ENCODE measurements at regions not wholly inside any gene's neighbourhood (a gene's known extent, or its start where the extent isn't known, plus 50 kb on each side); places are given as distances from the start of the nearest gene placed in this dataset.

DNA sequence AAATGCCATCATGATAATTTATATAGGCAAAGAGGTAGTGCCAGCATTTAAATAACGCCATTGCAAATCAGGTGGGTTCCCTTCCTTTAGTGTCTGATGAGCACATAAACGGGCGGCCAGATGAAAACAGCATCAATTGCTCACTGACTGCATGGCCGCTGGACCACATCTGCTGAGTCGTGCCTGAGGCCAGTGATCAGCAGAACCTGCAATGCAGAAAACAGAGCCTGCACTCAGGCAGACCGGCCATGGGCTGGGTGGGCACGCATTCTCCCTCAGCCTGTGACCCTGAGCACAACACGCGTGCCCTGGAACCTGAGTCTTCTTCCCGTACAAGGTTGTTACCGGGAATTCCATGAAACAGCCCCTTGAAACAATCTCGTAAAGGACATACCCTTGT, 144.0 kb upstream of the THBS2 start:
- TF ChIP-seq ZFX (IDR thresholded peaks at IDR 0.05; ENCODE audit: borderline replicate concordance) = no peak
- TF ChIP-seq, protein P1, sequence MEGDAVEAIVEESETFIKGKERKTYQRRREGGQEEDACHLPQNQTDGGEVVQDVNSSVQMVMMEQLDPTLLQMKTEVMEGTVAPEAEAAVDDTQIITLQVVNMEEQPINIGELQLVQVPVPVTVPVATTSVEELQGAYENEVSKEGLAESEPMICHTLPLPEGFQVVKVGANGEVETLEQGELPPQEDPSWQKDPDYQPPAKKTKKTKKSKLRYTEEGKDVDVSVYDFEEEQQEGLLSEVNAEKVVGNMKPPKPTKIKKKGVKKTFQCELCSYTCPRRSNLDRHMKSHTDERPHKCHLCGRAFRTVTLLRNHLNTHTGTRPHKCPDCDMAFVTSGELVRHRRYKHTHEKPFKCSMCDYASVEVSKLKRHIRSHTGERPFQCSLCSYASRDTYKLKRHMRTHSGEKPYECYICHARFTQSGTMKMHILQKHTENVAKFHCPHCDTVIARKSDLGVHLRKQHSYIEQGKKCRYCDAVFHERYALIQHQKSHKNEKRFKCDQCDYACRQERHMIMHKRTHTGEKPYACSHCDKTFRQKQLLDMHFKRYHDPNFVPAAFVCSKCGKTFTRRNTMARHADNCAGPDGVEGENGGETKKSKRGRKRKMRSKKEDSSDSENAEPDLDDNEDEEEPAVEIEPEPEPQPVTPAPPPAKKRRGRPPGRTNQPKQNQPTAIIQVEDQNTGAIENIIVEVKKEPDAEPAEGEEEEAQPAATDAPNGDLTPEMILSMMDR (IDR thresholded peaks at IDR 0.05) = no peak

All from 22Rv1 (cell line).